ENCODE measurements at regions not wholly inside any gene's neighbourhood (a gene's known extent, or its start where the extent isn't known, plus 50 kb on each side); places are given as distances from the start of the nearest gene placed in this dataset.

DNA sequence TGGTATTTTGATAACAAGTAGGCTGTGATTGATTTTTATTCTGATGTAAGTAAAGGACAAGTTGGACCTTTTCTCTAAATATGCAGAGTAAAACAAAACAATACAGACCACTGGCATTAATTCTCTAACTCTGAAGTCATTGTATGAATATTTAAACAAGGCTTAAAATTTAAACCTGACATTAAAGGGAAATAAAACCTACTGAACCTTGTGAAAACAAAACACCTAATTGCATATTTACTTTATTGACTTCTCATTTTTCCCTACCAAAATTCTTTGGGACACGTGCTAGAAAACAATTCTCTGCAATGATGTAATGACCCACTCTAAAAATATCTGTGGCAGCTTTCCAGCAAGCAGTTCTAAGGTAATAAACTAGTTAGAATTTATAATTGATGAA, 369.7 kb upstream of the TRAM1L1 start:
- DNase-seq: no peak
- no peak for TF ChIP-seq POLR2A (IDR thresholded peaks at IDR 0.05)
- TF ChIP-seq, protein P1, sequence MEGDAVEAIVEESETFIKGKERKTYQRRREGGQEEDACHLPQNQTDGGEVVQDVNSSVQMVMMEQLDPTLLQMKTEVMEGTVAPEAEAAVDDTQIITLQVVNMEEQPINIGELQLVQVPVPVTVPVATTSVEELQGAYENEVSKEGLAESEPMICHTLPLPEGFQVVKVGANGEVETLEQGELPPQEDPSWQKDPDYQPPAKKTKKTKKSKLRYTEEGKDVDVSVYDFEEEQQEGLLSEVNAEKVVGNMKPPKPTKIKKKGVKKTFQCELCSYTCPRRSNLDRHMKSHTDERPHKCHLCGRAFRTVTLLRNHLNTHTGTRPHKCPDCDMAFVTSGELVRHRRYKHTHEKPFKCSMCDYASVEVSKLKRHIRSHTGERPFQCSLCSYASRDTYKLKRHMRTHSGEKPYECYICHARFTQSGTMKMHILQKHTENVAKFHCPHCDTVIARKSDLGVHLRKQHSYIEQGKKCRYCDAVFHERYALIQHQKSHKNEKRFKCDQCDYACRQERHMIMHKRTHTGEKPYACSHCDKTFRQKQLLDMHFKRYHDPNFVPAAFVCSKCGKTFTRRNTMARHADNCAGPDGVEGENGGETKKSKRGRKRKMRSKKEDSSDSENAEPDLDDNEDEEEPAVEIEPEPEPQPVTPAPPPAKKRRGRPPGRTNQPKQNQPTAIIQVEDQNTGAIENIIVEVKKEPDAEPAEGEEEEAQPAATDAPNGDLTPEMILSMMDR (IDR thresholded peaks at IDR 0.05): no peak
- no peak overlapping the region for H3K27ac ChIP-seq
- no peaks in the 10 kb centered on the region for H3K36me3 ChIP-seq
- no peaks in the 10 kb centered on the region for H3K4me1 ChIP-seq
- H3K27me3 ChIP-seq: no peaks in the 10 kb centered on the region
- peaks cover 0 to 2% (median 0%) of the 10 kb centered on the region in 4 donors for H3K9me3 ChIP-seq
- no peak overlapping the region for H3K4me3 ChIP-seq

DNA sequence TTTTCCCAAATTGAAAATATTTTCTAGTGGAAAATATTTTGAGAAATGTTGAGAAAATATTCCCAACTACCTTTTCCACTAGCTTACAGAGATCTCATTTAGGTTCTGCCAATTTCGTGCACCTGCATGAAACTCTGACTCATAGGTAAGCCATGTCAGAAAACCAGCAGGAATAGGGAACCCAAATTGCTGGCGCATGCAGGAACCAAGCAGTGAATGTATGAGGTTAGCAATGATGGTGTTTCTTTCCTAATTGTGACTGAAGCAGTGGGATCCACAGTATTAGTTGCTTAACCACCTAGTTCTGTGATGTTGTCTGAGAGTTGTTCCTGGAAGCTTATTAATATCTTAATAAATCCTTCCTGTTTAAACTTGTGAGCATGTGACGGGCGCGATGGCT, 381.0 kb upstream of the TRAM1L1 start:
- no peaks in the 10 kb centered on the region for H3K27me3 ChIP-seq
- TF ChIP-seq, protein P1 (IDR thresholded peaks at IDR 0.05): no peak
- H3K4me3 ChIP-seq: no peak overlapping the region
- H3K36me3 ChIP-seq: no peaks in the 10 kb centered on the region
- no peaks in the 10 kb centered on the region for H3K9me3 ChIP-seq
- DNase-seq: no peak
- no peak overlapping the region for H3K27ac ChIP-seq
- no peaks in the 10 kb centered on the region for H3K4me1 ChIP-seq

DNA sequence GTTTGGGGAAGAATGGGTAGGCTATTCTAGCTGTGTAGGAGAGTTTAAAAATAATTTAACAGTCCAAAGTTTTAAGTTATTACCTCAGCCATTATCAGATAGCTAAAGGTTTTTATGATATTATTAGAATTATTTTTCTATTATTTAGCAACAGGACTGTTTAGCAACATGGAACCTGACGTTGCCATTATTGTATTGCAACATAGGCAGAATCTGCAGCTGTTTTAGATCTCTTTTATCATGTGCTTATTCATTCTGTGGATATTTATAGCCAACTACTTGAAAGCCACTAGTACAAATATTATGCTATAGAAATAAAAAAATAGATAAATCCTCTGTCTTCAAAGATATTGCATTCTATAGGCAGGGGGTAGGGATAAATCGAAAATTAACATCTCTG, 382.0 kb upstream of the TRAM1L1 start:
- no peak for DNase-seq
- no peaks in the 10 kb centered on the region for H3K27me3 ChIP-seq

GRCh38 chr4:117474987-117475386, 389.6 kb upstream of the TRAM1L1 start:
- Histone ChIP-seq H3K27me3 (no peaks in the 10 kb centered on the region), H3K9me3 (no peaks in the 10 kb centered on the region), H3K27ac (no peak overlapping the region), H3K4me3 (no peak overlapping the region), H3K36me3 (no peaks in the 10 kb centered on the region), H3K4me1 (no peaks in the 10 kb centered on the region)
- DNase-seq: no peak
- no peak for TF ChIP-seq POLR2A (IDR thresholded peaks at IDR 0.05)
- TF ChIP-seq, protein P1 (IDR thresholded peaks at IDR 0.05): no peak

More for the DNA sequence above, 382.0 kb upstream of the TRAM1L1 start:
- no peaks in the 10 kb centered on the region for H3K36me3 ChIP-seq
- no peak for TF ChIP-seq POLR2A (IDR thresholded peaks at IDR 0.05)
- TF ChIP-seq, protein P1 (IDR thresholded peaks at IDR 0.05): no peak
- no peaks in the 10 kb centered on the region for H3K4me1 ChIP-seq
- no peaks in the 10 kb centered on the region for H3K9me3 ChIP-seq
- no peak overlapping the region for H3K27ac ChIP-seq
- H3K4me3 ChIP-seq: no peak overlapping the region

- no peak overlapping the region for H3K27ac ChIP-seq
- H3K9me3 ChIP-seq: no peaks in the 10 kb centered on the region
- TF ChIP-seq, protein P1 (IDR thresholded peaks at IDR 0.05): no peak
- TF ChIP-seq POLR2A (IDR thresholded peaks at IDR 0.05): no peak
- no peak for DNase-seq
- H3K36me3 ChIP-seq: no peaks in the 10 kb centered on the region
- H3K4me3 ChIP-seq: no peak overlapping the region
- no peaks in the 10 kb centered on the region for H3K27me3 ChIP-seq
- no peaks in the 10 kb centered on the region for H3K4me1 ChIP-seq
Measured at GRCh38 chr4:117477925-117478324, 392.5 kb upstream of the TRAM1L1 start.

GRCh38 chr4:117478702-117479101, 393.3 kb upstream of the TRAM1L1 start:
- no peak for TF ChIP-seq POLR2A (IDR thresholded peaks at IDR 0.05)
- TF ChIP-seq, protein P1 (IDR thresholded peaks at IDR 0.05): no peak
- DNase-seq: no peak
- H3K9me3 ChIP-seq: no peaks in the 10 kb centered on the region

More at GRCh38 chr4:117478702-117479101, 393.3 kb upstream of the TRAM1L1 start:
- no peaks in the 10 kb centered on the region for H3K4me1 ChIP-seq
- no peak overlapping the region for H3K27ac ChIP-seq
- H3K36me3 ChIP-seq: no peaks in the 10 kb centered on the region
- H3K4me3 ChIP-seq: no peak overlapping the region
- no peaks in the 10 kb centered on the region for H3K27me3 ChIP-seq

Data from Peyer's patch (tissue), 4 donors.